ENCODE measurements at regions not wholly inside any gene's neighbourhood (a gene's known extent, or its start where the extent isn't known, plus 50 kb on each side); places are given as distances from the start of the nearest gene placed in this dataset.

GRCh38 chr2:446963-447530 is 159.2 kb upstream of the ALKAL2 start:
- peaks cover 0 to 3% (median 0%) of the 10 kb centered on the region in 3 experiments for H3K27me3 ChIP-seq (ENCODE audit: control insufficient read depth in 3 of 3, insufficient read depth in 3 of 3, low read depth in 1 of 3, low read length in 3 of 3)
- no peak overlapping the region for H3K4ac ChIP-seq (ENCODE audit: low read length)
- H2AK5ac ChIP-seq (ENCODE audit: low read depth, low read length) = no peak overlapping the region
- H3K23ac ChIP-seq (ENCODE audit: low read depth, low read length, poor library complexity) = no peak overlapping the region
- no peak overlapping the region for H2BK15ac ChIP-seq (ENCODE audit: low read length)
- H3K36me3 ChIP-seq (replicated peaks in 1 of 2; ENCODE audit: control insufficient read depth in 2 of 2, insufficient read depth in 2 of 2, low read length in 2 of 2) = no peaks in the 10 kb centered on the region
- H4K91ac ChIP-seq (ENCODE audit: low read depth, low read length, poor library complexity) = no peak overlapping the region
- no peak overlapping the region for H2BK5ac ChIP-seq (ENCODE audit: low read length)
- H3K9ac ChIP-seq (ENCODE audit: low read depth, low read length, poor library complexity) = no peak overlapping the region
- no peak overlapping the region for H3K18ac ChIP-seq (ENCODE audit: low read length)
- H3K4me2 ChIP-seq (ENCODE audit: insufficient read depth, low read length, poor library complexity, severe bottlenecking) = no peak overlapping the region
- H2BK120ac ChIP-seq (ENCODE audit: low read depth, low read length) = no peak overlapping the region
- no CpG with 5 or more reads among the region's 10 CpGs for WGBS, 2 donors (ENCODE audit: extremely low coverage in 2 of 2, insufficient read length in 2 of 2, insufficient replicate concordance in 1 of 2)
- no peak for DNase-seq (ENCODE audit: low spot score)
- H3K4me3 ChIP-seq (ENCODE audit: low read length in 2 of 2) = no peak overlapping the region
- H2BK12ac ChIP-seq (ENCODE audit: low read length) = no peak overlapping the region
- no peaks in the 10 kb centered on the region for H3K79me1 ChIP-seq (ENCODE audit: low read depth, low read length)
- no peak overlapping the region for H3K14ac ChIP-seq (ENCODE audit: low read length)
- peaks cover 0 to 2% of the 10 kb centered on the region in 2 donors for H3K9me3 ChIP-seq (replicated peaks in 1 of 2; ENCODE audit: control insufficient read depth in 2 of 2, insufficient read depth in 1 of 2, low read depth in 1 of 2, low read length in 2 of 2)
- H3K4me1 ChIP-seq (ENCODE audit: control insufficient read depth in 2 of 2, insufficient read depth in 1 of 2, low read depth in 1 of 2, low read length in 2 of 2) = peaks cover 4 to 16% of the 10 kb centered on the region in 2 donors
- no peak overlapping the region for H4K8ac ChIP-seq (ENCODE audit: low read depth, low read length)
- H2AFZ ChIP-seq (ENCODE audit: low read length) = no peak overlapping the region
- H3K27ac ChIP-seq (replicated peaks; ENCODE audit: low read length) = no peak overlapping the region

- Histone ChIP-seq H3K4ac (ENCODE audit: low read length) (no peak overlapping the region), H2BK120ac (ENCODE audit: low read depth, low read length) (no peak overlapping the region), H3K4me3 (ENCODE audit: low read length in 2 of 2) (no peak overlapping the region), H2AFZ (ENCODE audit: low read length) (peak overlapping the region; percentile 74), H3K4me1 (ENCODE audit: control insufficient read depth in 2 of 2, insufficient read depth in 1 of 2, low read depth in 1 of 2, low read length in 2 of 2) (peaks cover 4 to 16% of the 10 kb centered on the region in 2 donors), H3K18ac (ENCODE audit: low read length) (no peak overlapping the region), H4K91ac (ENCODE audit: low read depth, low read length, poor library complexity) (no peak overlapping the region), H2AK5ac (ENCODE audit: low read depth, low read length) (no peak overlapping the region), H2BK15ac (ENCODE audit: low read length) (no peak overlapping the region), H4K8ac (ENCODE audit: low read depth, low read length) (no peak overlapping the region), H3K27ac (replicated peaks; ENCODE audit: low read length) (no peak overlapping the region), H2BK12ac (ENCODE audit: low read length) (no peak overlapping the region), H3K27me3 (ENCODE audit: control insufficient read depth in 3 of 3, insufficient read depth in 3 of 3, low read depth in 1 of 3, low read length in 3 of 3) (peaks cover 0 to 3% (median 0%) of the 10 kb centered on the region in 3 experiments), H3K14ac (ENCODE audit: low read length) (no peak overlapping the region), H3K9me3 (replicated peaks in 1 of 2; ENCODE audit: control insufficient read depth in 2 of 2, insufficient read depth in 1 of 2, low read depth in 1 of 2, low read length in 2 of 2) (peaks cover 0 to 2% of the 10 kb centered on the region in 2 donors), H3K79me1 (ENCODE audit: low read depth, low read length) (no peaks in the 10 kb centered on the region), H3K23ac (ENCODE audit: low read depth, low read length, poor library complexity) (no peak overlapping the region), H3K9ac (ENCODE audit: low read depth, low read length, poor library complexity) (no peak overlapping the region), H2BK5ac (ENCODE audit: low read length) (no peak overlapping the region), H3K4me2 (ENCODE audit: insufficient read depth, low read length, poor library complexity, severe bottlenecking) (no peak overlapping the region), H3K36me3 (replicated peaks in 1 of 2; ENCODE audit: control insufficient read depth in 2 of 2, insufficient read depth in 2 of 2, low read length in 2 of 2) (no peaks in the 10 kb centered on the region)
- WGBS, 2 donors (ENCODE audit: extremely low coverage in 2 of 2, insufficient read length in 2 of 2, insufficient replicate concordance in 1 of 2) = no CpG with 5 or more reads among the region's 11 CpGs
- no peak for DNase-seq (ENCODE audit: low spot score)
These were observed 158.5 kb upstream of the ALKAL2 start for GRCh38 chr2:446303-446874.

GRCh38 chr2:445896-446295 is 158.0 kb upstream of the ALKAL2 start:
- WGBS, 2 donors (ENCODE audit: extremely low coverage in 2 of 2, insufficient read length in 2 of 2, insufficient replicate concordance in 1 of 2) = no CpG with 5 or more reads among the region's 6 CpGs
- no peak overlapping the region for H2BK12ac ChIP-seq (ENCODE audit: low read length)
- H3K36me3 ChIP-seq (replicated peaks in 1 of 2; ENCODE audit: control insufficient read depth in 2 of 2, insufficient read depth in 2 of 2, low read length in 2 of 2) = no peaks in the 10 kb centered on the region
- H2BK5ac ChIP-seq (ENCODE audit: low read length) = no peak overlapping the region
- DNase-seq (ENCODE audit: low spot score) = no peak
- H2AK5ac ChIP-seq (ENCODE audit: low read depth, low read length) = no peak overlapping the region
- H3K27ac ChIP-seq (replicated peaks; ENCODE audit: low read length) = no peak overlapping the region
- H4K8ac ChIP-seq (ENCODE audit: low read depth, low read length) = no peak overlapping the region
- H3K4me3 ChIP-seq (ENCODE audit: low read length in 2 of 2) = no peak overlapping the region
- H3K79me1 ChIP-seq (ENCODE audit: low read depth, low read length) = no peaks in the 10 kb centered on the region
- H3K4me2 ChIP-seq (ENCODE audit: insufficient read depth, low read length, poor library complexity, severe bottlenecking) = no peak overlapping the region
- no peak overlapping the region for H4K91ac ChIP-seq (ENCODE audit: low read depth, low read length, poor library complexity)
- H3K23ac ChIP-seq (ENCODE audit: low read depth, low read length, poor library complexity) = no peak overlapping the region
- no peak overlapping the region for H2AFZ ChIP-seq (ENCODE audit: low read length)
- H2BK120ac ChIP-seq (ENCODE audit: low read depth, low read length) = no peak overlapping the region
- H3K9me3 ChIP-seq (replicated peaks in 1 of 2; ENCODE audit: control insufficient read depth in 2 of 2, insufficient read depth in 1 of 2, low read depth in 1 of 2, low read length in 2 of 2) = peaks cover 0 to 2% of the 10 kb centered on the region in 2 donors
- no peak overlapping the region for H3K14ac ChIP-seq (ENCODE audit: low read length)
- peaks cover 0 to 3% (median 0%) of the 10 kb centered on the region in 3 experiments for H3K27me3 ChIP-seq (ENCODE audit: control insufficient read depth in 3 of 3, insufficient read depth in 3 of 3, low read depth in 1 of 3, low read length in 3 of 3)
- H3K18ac ChIP-seq (ENCODE audit: low read length) = no peak overlapping the region
- H3K4me1 ChIP-seq (ENCODE audit: control insufficient read depth in 2 of 2, insufficient read depth in 1 of 2, low read depth in 1 of 2, low read length in 2 of 2) = peaks cover 4 to 16% of the 10 kb centered on the region in 2 donors
- no peak overlapping the region for H3K9ac ChIP-seq (ENCODE audit: low read depth, low read length, poor library complexity)
- no peak overlapping the region for H3K4ac ChIP-seq (ENCODE audit: low read length)
- no peak overlapping the region for H2BK15ac ChIP-seq (ENCODE audit: low read length)

- Histone ChIP-seq H3K27ac (replicated peaks; ENCODE audit: low read length) (no peak overlapping the region), H3K4ac (ENCODE audit: low read length) (no peak overlapping the region), H3K18ac (ENCODE audit: low read length) (peak overlapping the region; percentile 11), H2BK15ac (ENCODE audit: low read length) (no peak overlapping the region), H4K8ac (ENCODE audit: low read depth, low read length) (no peak overlapping the region), H3K9me3 (replicated peaks in 1 of 2; ENCODE audit: control insufficient read depth in 2 of 2, insufficient read depth in 1 of 2, low read depth in 1 of 2, low read length in 2 of 2) (no peaks in the 10 kb centered on the region), H2BK5ac (ENCODE audit: low read length) (no peak overlapping the region), H3K23ac (ENCODE audit: low read depth, low read length, poor library complexity) (no peak overlapping the region), H2BK12ac (ENCODE audit: low read length) (no peak overlapping the region), H3K4me2 (ENCODE audit: insufficient read depth, low read length, poor library complexity, severe bottlenecking) (no peak overlapping the region), H3K4me1 (ENCODE audit: control insufficient read depth in 2 of 2, insufficient read depth in 1 of 2, low read depth in 1 of 2, low read length in 2 of 2) (peaks cover 4 to 16% of the 10 kb centered on the region in 2 donors), H3K9ac (ENCODE audit: low read depth, low read length, poor library complexity) (no peak overlapping the region), H4K91ac (ENCODE audit: low read depth, low read length, poor library complexity) (no peak overlapping the region), H3K27me3 (ENCODE audit: control insufficient read depth in 3 of 3, insufficient read depth in 3 of 3, low read depth in 1 of 3, low read length in 3 of 3) (peaks cover 0 to 3% (median 0%) of the 10 kb centered on the region in 3 experiments), H2BK120ac (ENCODE audit: low read depth, low read length) (no peak overlapping the region), H3K79me1 (ENCODE audit: low read depth, low read length) (no peaks in the 10 kb centered on the region), H2AK5ac (ENCODE audit: low read depth, low read length) (peak overlapping the region; percentile 28), H2AFZ (ENCODE audit: low read length) (no peak overlapping the region), H3K36me3 (replicated peaks in 1 of 2; ENCODE audit: control insufficient read depth in 2 of 2, insufficient read depth in 2 of 2, low read length in 2 of 2) (no peaks in the 10 kb centered on the region), H3K14ac (ENCODE audit: low read length) (no peak overlapping the region), H3K4me3 (ENCODE audit: low read length in 2 of 2) (no peak overlapping the region)
- DNase-seq (ENCODE audit: low spot score) = no peak
- no CpG with 5 or more reads among the region's 39 CpGs for WGBS, 2 donors (ENCODE audit: extremely low coverage in 2 of 2, insufficient read length in 2 of 2, insufficient replicate concordance in 1 of 2)
These were observed 157.3 kb upstream of the ALKAL2 start for GRCh38 chr2:444937-445884.

Measured in neuronal stem cell (in vitro differentiated cells).